ENCODE measurements at regions not wholly inside any gene's neighbourhood (a gene's known extent, or its start where the extent isn't known, plus 50 kb on each side); places are given as distances from the start of the nearest gene placed in this dataset.

DNA sequence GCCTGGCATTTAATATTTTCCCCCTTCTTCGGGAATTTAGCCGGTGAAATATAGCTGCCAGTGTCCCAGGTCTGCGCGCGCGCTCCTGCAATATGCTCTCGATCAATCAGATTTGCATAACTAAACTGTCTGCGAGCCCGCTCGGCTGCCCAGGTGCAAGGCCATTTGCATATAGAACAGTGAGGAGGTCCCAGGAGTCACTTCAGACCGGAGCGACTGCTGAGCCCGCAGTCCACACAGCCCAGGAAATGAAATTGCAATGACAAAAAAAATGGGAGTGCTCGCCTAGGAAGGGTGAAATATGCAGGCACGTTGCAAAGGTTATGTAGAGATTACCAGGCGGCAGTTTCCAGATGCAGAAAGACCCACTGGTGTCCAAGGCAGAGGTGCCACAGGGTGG, 228.5 kb downstream of the VRK1 start:
- Mint-ChIP-seq H3K36me3 (ENCODE audit: low read depth) (no peaks in the 10 kb centered on the region), H3K4me1 (ENCODE audit: low read depth) (no peaks in the 10 kb centered on the region), H3K4me3 (no peak overlapping the region), H3K27me3 (ENCODE audit: insufficient read depth) (peaks cover 1% of the 10 kb centered on the region; the same call in 1 of the 2 replicates), H3K27ac (no peak overlapping the region), H3K9me3 (peaks cover 35% of the 10 kb centered on the region)
- TF ChIP-seq, protein P1, sequence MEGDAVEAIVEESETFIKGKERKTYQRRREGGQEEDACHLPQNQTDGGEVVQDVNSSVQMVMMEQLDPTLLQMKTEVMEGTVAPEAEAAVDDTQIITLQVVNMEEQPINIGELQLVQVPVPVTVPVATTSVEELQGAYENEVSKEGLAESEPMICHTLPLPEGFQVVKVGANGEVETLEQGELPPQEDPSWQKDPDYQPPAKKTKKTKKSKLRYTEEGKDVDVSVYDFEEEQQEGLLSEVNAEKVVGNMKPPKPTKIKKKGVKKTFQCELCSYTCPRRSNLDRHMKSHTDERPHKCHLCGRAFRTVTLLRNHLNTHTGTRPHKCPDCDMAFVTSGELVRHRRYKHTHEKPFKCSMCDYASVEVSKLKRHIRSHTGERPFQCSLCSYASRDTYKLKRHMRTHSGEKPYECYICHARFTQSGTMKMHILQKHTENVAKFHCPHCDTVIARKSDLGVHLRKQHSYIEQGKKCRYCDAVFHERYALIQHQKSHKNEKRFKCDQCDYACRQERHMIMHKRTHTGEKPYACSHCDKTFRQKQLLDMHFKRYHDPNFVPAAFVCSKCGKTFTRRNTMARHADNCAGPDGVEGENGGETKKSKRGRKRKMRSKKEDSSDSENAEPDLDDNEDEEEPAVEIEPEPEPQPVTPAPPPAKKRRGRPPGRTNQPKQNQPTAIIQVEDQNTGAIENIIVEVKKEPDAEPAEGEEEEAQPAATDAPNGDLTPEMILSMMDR (IDR thresholded peaks at IDR 0.05), result no peak
- no peak for DNase-seq

DNA sequence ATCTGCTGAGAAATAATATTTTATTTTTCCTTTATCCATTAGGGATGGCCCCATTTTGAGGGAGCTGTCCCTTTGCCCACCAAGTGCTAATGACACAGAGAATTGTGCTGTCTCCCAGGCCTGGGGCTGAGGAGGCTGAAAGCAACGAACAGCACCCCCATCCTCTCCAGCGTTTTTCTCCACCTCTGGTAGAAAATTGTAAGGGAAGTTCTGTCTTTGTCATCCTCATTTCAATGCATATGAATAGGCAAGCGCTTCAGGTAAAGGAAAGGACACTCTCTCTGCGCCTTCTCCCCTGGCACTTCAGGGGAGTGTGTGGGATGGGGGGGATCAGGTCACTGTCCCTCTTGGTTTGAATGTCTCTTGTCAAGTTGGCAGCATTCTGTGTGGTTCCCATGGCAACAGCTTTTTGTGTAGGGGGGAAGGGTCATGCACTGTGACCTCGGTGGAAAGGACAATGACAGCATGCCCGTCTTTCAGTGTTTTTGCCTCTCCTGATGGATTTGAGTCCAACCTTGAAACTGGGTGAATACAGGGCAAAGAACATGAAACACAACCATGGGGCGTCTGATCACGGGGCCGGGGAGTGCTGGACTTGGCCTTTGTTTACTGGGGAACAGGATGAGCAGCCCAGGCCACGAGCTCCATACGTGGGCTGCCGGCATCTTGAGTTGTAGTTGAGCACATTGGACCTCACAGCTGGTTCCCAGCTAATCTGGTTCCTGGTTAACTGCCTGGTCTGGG, 230.2 kb downstream of the VRK1 start:
- TF ChIP-seq, protein P1 (IDR thresholded peaks at IDR 0.05), result no peak
- Mint-ChIP-seq H3K9me3 (peaks cover 41% of the 10 kb centered on the region), H3K4me1 (ENCODE audit: low read depth) (no peaks in the 10 kb centered on the region), H3K27ac (no peak overlapping the region), H3K4me3 (no peak overlapping the region), H3K36me3 (ENCODE audit: low read depth) (no peaks in the 10 kb centered on the region), H3K27me3 (ENCODE audit: insufficient read depth) (peaks cover under 1% of the 10 kb centered on the region; the same call in 1 of the 2 replicates)
- no peak for DNase-seq

DNA sequence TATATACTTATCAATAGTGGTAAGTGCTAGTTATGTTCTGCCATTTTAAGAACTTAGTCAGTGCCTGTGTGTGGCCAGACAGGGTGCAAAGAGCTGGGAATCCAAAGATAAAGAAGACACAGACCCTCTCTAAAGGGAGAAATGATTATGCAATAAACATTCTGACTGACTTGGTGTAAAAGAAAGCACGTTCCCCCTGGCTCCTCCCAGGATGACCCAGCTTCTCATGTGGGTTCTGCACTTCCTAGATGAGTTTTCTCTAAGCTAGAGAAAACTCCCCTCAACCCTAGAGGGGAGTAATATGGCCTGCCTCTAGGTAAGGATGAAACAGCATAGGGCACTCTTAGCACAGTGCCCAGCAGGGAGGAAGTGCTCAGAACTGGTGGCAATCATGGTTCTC, 231.2 kb downstream of the VRK1 start:
- Mint-ChIP-seq H3K27me3 (ENCODE audit: insufficient read depth) (no peaks in the 10 kb centered on the region), H3K36me3 (ENCODE audit: low read depth) (no peaks in the 10 kb centered on the region), H3K4me1 (ENCODE audit: low read depth) (no peaks in the 10 kb centered on the region), H3K4me3 (no peak overlapping the region), H3K9me3 (peaks cover 39% of the 10 kb centered on the region), H3K27ac (no peak overlapping the region)
- TF ChIP-seq, protein P1 (IDR thresholded peaks at IDR 0.05), result no peak
- no peak for DNase-seq

DNA sequence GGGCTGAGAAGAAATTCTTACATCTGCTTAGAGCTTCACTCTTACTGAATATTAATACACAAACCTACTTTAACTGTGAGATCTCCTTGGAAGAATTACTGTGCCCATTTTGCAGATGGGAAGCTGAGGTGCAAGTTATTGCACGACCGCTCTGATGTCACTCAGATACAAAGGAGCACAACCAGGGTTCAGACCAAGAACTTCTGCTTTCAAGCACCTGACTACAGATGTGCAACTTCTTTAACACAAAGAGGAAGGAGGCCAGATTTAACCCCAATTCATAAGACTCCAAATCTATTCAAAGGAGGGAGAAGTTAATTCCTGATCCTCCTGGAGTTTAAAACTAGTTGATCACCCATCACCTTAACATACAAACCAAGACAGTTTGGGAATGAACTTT, 232.6 kb downstream of the VRK1 start:
- no peaks in the 10 kb centered on the region for H3K4me1 Mint-ChIP-seq (ENCODE audit: low read depth)

DNA sequence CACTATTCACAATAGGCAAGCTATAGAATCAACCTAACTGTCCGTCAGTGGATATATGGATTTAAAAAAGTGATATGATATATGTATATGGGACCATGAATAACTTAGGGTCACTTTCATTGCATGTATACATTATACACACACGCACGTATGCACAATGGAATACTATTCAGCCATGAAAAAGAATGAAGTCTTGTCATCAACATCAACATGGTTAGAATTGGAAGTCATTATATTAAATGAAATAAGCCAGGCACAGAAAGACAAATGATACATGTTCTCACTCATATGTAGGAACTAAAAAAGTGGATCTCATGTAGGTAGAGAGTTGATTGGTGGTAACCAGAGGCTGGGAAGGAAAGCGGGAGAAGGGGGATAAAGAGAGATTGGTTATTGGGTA, 234.3 kb downstream of the VRK1 start:
- Mint-ChIP-seq H3K9me3 (peaks cover 48% of the 10 kb centered on the region), H3K4me3 (no peak overlapping the region), H3K27me3 (ENCODE audit: insufficient read depth) (no peaks in the 10 kb centered on the region; the same call in 1 of the 2 replicates), H3K27ac (no peak overlapping the region), H3K36me3 (ENCODE audit: low read depth) (no peaks in the 10 kb centered on the region), H3K4me1 (ENCODE audit: low read depth) (no peaks in the 10 kb centered on the region)
- no peak for DNase-seq
- TF ChIP-seq, protein P1 (IDR thresholded peaks at IDR 0.05), result no peak

More for the DNA sequence above, 232.6 kb downstream of the VRK1 start:
- Mint-ChIP-seq H3K27me3 (ENCODE audit: insufficient read depth) (no peaks in the 10 kb centered on the region; the same call in 1 of the 2 replicates), H3K4me3 (no peak overlapping the region), H3K9me3 (peaks cover 36% of the 10 kb centered on the region), H3K27ac (no peak overlapping the region), H3K36me3 (ENCODE audit: low read depth) (no peaks in the 10 kb centered on the region)
- no peak for DNase-seq
- TF ChIP-seq, protein P1 (IDR thresholded peaks at IDR 0.05), result no peak
